Bronchial epithelial cell (primary cell): ENCODE measurements at regions not wholly inside any gene's neighbourhood (a gene's known extent, or its start where the extent isn't known, plus 50 kb on each side); places are given as distances from the start of the nearest gene placed in this dataset.
"Not testable (repeated sequence)": the region's sequence is repeated elsewhere in the genome, so short reads cannot be mapped to it uniquely, and the experiment has no call there.

Experiments
- DNase-seq: peaks from one replicate; pipeline ENCODE4 v3.0.0-alpha.2; 2010; ENCODE audit warnings: low read depth
- FAIRE-seq: peaks from 2 replicates; lab custom pipeline; 2011; peaks lifted over from hg19 to GRCh38; lab: Jason Lieb, UNC
- H3K27me3 ChIP-seq: 2 replicates; pipeline ENCODE4 v1.5.1; 2011; ENCODE audit warnings: low read length; ENCODE audit not compliant: control insufficient read depth, insufficient read depth
- H3K36me3 ChIP-seq: 2 replicates; pipeline ENCODE4 v1.5.1; 2011; ENCODE audit warnings: low read length; ENCODE audit not compliant: control insufficient read depth, insufficient read depth
- H3K4me3 ChIP-seq: 2 replicates; pipeline ENCODE4 v1.5.1; 2011; ENCODE audit warnings: mild to moderate bottlenecking, low read depth, low read length, control low read depth
- CTCF ChIP-seq: IDR thresholded peaks from 2 replicates; pipeline ENCODE4 v1.5.1; 2011; ENCODE audit warnings: mild to moderate bottlenecking, moderate library complexity, low read length, control low read depth, inconsistent platforms; ENCODE audit not compliant: insufficient read depth, severe bottlenecking

- FAIRE-seq (no peak), DNase-seq (no peak)
- Histone ChIP-seq H3K4me3 (no peak overlapping the region), H3K36me3 (no peaks in the 10 kb centered on the region), H3K27me3 (no peaks in the 10 kb centered on the region)
- TF ChIP-seq CTCF, result no peak
Measured at GRCh38 chr11:22444076-22444475, 105.9 kb downstream of the SLC17A6 start.

GRCh38 chr11:22441831-22442230, 103.7 kb downstream of the SLC17A6 start:
- no peak for TF ChIP-seq CTCF
- H3K36me3 ChIP-seq, result no peaks in the 10 kb centered on the region
- DNase-seq (no peak), FAIRE-seq (no peak)
- no peak overlapping the region for H3K4me3 ChIP-seq
- no peaks in the 10 kb centered on the region for H3K27me3 ChIP-seq

GRCh38 chr11:22435582-22435981, 97.4 kb downstream of the SLC17A6 start:
- H3K27me3 ChIP-seq, DNase-seq, H3K4me3 ChIP-seq, H3K36me3 ChIP-seq, FAIRE-seq: not testable (repeated sequence)

- H3K4me3 ChIP-seq, result no peak overlapping the region
- no peaks in the 10 kb centered on the region for H3K27me3 ChIP-seq
- TF ChIP-seq CTCF, result no peak
- FAIRE-seq (no peak), DNase-seq (no peak)
- H3K36me3 ChIP-seq, result no peaks in the 10 kb centered on the region
Measured at GRCh38 chr11:22433517-22433916, 95.3 kb downstream of the SLC17A6 start.

GRCh38 chr11:22433094-22433455, 94.9 kb downstream of the SLC17A6 start:
- Histone ChIP-seq H3K4me3 (no peak overlapping the region), H3K27me3 (no peaks in the 10 kb centered on the region), H3K36me3 (no peaks in the 10 kb centered on the region)
- no peak for TF ChIP-seq CTCF
- DNase-seq (no peak), FAIRE-seq (no peak)

GRCh38 chr11:22432291-22433093, 94.3 kb downstream of the SLC17A6 start:
- FAIRE-seq, result no peak
- H3K4me3 ChIP-seq, result peak overlapping the region; percentile 24
- TF ChIP-seq CTCF, result no peak
- no peaks in the 10 kb centered on the region for H3K27me3 ChIP-seq
- H3K36me3 ChIP-seq, result no peaks in the 10 kb centered on the region
- DNase-seq, result no peak
